ENCODE measurements at regions not wholly inside any gene's neighbourhood (a gene's known extent, or its start where the extent isn't known, plus 50 kb on each side); places are given as distances from the start of the nearest gene placed in this dataset.
A peak's percentile ranks its signal among the peaks of the same experiment; 100 is the strongest.

DNA sequence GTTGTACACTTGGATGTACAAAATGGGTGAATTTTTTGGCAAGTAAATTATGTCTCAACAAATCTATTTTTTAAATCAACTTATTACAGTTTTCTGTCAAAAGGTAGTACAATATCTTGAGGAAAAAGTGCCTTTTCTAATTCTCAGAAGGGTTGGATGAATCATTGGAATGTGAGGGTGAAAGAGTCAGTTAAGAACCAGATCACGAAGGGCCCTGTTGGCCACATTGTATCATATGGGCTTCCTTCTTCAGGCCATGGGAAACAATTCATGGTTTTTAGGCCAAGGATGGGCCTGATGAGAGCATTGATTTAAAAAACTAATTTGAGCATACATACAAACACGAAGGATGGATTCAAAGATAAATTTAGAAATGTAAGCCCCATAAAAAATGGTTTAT is 503.7 kb downstream of the TNS3 start:
- H3K4me1 ChIP-seq = peaks cover 0 to 6% of the 10 kb centered on the region in 2 donors
- no peaks in the 10 kb centered on the region for H3K36me3 ChIP-seq
- H3K9me3 ChIP-seq = no peaks in the 10 kb centered on the region
- intact Hi-C loops (cut with DNase I; ENCODE audit: low total_unique reads) = no loop called here
- no peaks in the 10 kb centered on the region for H3K27me3 ChIP-seq
- DNase-seq = no peak
- TF ChIP-seq POLR2A (IDR thresholded peaks at IDR 0.05) = no peak
- TF ChIP-seq, protein P1, sequence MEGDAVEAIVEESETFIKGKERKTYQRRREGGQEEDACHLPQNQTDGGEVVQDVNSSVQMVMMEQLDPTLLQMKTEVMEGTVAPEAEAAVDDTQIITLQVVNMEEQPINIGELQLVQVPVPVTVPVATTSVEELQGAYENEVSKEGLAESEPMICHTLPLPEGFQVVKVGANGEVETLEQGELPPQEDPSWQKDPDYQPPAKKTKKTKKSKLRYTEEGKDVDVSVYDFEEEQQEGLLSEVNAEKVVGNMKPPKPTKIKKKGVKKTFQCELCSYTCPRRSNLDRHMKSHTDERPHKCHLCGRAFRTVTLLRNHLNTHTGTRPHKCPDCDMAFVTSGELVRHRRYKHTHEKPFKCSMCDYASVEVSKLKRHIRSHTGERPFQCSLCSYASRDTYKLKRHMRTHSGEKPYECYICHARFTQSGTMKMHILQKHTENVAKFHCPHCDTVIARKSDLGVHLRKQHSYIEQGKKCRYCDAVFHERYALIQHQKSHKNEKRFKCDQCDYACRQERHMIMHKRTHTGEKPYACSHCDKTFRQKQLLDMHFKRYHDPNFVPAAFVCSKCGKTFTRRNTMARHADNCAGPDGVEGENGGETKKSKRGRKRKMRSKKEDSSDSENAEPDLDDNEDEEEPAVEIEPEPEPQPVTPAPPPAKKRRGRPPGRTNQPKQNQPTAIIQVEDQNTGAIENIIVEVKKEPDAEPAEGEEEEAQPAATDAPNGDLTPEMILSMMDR (IDR thresholded peaks at IDR 0.05) = no peak
- no peak overlapping the region for H3K27ac ChIP-seq
- no peak overlapping the region for H3K4me3 ChIP-seq

DNA sequence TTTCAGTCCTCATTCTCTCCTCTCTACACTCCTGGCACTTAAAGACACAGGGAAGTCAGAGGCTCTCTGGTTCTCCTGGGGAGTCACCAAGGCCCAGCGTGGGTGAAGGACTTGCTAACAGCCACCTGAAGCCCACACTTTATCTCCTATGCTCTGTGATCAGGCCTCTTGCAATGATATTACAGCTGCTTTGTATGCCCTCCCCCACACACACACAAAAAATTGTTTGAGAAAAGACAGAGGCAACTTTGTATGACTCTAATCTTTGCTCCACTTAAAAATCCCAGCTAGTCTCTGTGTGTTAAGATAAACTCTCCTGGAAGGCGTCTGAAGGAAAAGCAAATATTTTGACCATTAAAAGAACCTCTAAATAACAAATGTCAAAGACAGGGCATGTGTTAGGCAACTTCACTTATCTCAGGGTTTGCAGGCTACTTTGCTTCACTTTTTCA is 507.2 kb downstream of the TNS3 start:
- Histone ChIP-seq H3K9me3 (no peaks in the 10 kb centered on the region), H3K27ac (peak overlapping the region; percentile 10 to 61), H3K36me3 (no peaks in the 10 kb centered on the region), H3K4me3 (no peak overlapping the region), H3K27me3 (no peaks in the 10 kb centered on the region), H3K4me1 (peaks cover 0 to 6% of the 10 kb centered on the region in 2 donors)
- DNase-seq = peak; percentile 28 to 61
- intact Hi-C loops (cut with DNase I; ENCODE audit: low total_unique reads) = no loop called here
- TF ChIP-seq, protein P1 (IDR thresholded peaks at IDR 0.05) = no peak
- no peak for TF ChIP-seq POLR2A (IDR thresholded peaks at IDR 0.05)

DNA sequence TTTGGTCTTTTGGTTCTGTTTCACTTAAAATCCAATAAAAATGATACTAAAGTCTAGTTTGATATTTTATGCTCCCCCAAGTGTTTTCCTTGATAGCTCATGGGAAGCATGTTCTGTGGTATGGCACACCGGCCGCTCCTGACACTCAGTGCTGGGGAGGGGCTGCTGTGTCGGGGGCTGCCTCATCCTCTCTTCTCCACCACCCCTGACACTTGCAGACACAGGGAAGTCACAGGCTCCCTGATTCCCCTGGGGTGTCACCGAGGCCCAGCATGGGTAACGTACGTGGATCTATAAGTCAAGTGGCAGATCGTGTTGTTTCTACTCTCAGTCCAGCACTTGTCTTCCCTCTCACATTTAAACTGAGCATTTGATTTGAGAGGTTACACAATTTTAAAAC is 508.6 kb downstream of the TNS3 start:
- no peaks in the 10 kb centered on the region for H3K36me3 ChIP-seq
- no peaks in the 10 kb centered on the region for H3K9me3 ChIP-seq
- no peaks in the 10 kb centered on the region for H3K27me3 ChIP-seq
- intact Hi-C loops (cut with DNase I; ENCODE audit: low total_unique reads) = no loop called here
- H3K4me1 ChIP-seq = peaks cover 0 to 6% of the 10 kb centered on the region in 2 donors
- TF ChIP-seq POLR2A (IDR thresholded peaks at IDR 0.05) = no peak
- no peak for DNase-seq
- H3K4me3 ChIP-seq = no peak overlapping the region
- no peak overlapping the region for H3K27ac ChIP-seq

DNA sequence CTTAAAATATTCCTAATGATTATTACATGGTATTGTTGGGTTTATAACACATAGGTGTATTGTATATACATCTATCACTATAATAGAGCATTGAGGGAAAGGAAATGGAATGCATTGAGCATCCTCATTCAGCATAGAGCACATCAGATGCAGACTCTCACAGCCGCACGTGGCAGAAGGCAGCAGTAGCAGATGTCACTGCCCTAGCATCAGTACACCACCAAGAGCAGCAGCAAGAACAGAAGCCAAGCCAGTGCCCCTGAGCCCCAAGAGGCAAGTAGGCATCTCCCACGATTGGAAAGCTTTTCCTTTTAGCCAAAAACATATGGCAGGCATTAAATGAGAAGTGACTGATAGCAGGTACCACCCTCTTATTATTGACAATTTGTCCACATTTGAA is 510.0 kb downstream of the TNS3 start:
- no peaks in the 10 kb centered on the region for H3K27me3 ChIP-seq
- no peak overlapping the region for H3K27ac ChIP-seq
- no peak overlapping the region for H3K4me3 ChIP-seq
- H3K36me3 ChIP-seq = no peaks in the 10 kb centered on the region
- H3K9me3 ChIP-seq = no peaks in the 10 kb centered on the region
- H3K4me1 ChIP-seq = peaks cover 0 to 6% of the 10 kb centered on the region in 2 donors
- intact Hi-C loops (cut with DNase I; ENCODE audit: low total_unique reads) = no loop called here
- no peak for DNase-seq
- TF ChIP-seq POLR2A (IDR thresholded peaks at IDR 0.05) = no peak
- TF ChIP-seq, protein P1 (IDR thresholded peaks at IDR 0.05) = no peak

DNA sequence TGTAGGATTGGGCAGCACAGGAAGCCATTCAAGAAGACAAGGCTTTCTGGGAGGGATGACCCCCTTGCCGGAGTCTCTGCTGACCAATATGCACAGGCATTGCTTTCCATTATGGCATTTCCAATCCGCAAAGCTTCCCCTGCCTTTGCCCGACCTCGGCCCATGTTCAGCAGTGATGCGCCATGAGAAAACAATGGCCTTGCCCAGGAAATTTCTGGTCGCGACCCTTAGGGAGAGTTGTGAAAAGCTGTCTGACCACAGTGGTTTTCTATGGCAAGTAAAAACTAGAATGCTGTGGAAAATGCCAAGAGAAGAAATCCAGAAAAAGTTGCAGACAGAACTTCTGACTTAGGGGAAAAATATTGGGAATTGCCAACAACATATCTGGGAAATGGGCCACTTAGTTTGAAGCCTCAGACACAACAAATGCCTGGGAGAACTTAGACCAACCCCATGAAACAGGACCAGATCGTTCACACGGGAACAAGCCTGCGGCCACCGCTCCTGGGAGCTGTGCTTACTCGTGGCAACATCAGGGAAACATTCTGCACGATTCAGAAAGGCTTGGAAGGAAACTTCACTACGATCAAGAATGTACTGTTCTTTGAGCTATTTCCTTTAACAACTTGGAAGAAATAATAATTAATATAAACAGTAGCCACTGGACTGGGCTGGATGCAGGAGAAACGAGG is 512.4 kb downstream of the TNS3 start:
- no peak for DNase-seq
- H3K27ac ChIP-seq = no peak overlapping the region
- no peaks in the 10 kb centered on the region for H3K9me3 ChIP-seq
- H3K4me1 ChIP-seq = no peaks in the 10 kb centered on the region
- intact Hi-C loops (cut with DNase I; ENCODE audit: low total_unique reads) = no loop called here
- no peaks in the 10 kb centered on the region for H3K27me3 ChIP-seq
- TF ChIP-seq POLR2A (IDR thresholded peaks at IDR 0.05) = no peak
- TF ChIP-seq, protein P1 (IDR thresholded peaks at IDR 0.05) = no peak
- H3K36me3 ChIP-seq = no peaks in the 10 kb centered on the region
- no peak overlapping the region for H3K4me3 ChIP-seq
